ENCODE measurements at regions not wholly inside any gene's neighbourhood (a gene's known extent, or its start where the extent isn't known, plus 50 kb on each side); places are given as distances from the start of the nearest gene placed in this dataset.

- Histone ChIP-seq H3K27ac (ENCODE audit: extremely low read depth, low read depth, low read length) (no peak overlapping the region), H3K4me3 (ENCODE audit: low read depth, low read length) (no peak overlapping the region), H3K9me3 (ENCODE audit: control insufficient read depth, insufficient read depth, low read depth, low read length) (no peaks in the 10 kb centered on the region), H3K36me3 (ENCODE audit: control insufficient read depth in 2 of 2, insufficient read depth in 1 of 2, low read length in 2 of 2) (no peaks in the 10 kb centered on the region), H3K4me1 (ENCODE audit: control insufficient read depth, insufficient read depth, low read length) (0 out of 2 replicates have a peak, but pooled peaks cover 3% of the 10 kb centered on the region)
- ChIA-PET CTCF (interaction anchor here (0.9 kb wide), 1 partner anchor 129 kb away, joined by 3 read pairs; no protein-coding TSS in a partner anchor), POLR2A (no interaction called here)
- TF ChIP-seq ZNF2 (tag by site-specific recombination; IDR thresholded peaks at IDR 0.05), result no peak
- peak; percentile 73 for TF ChIP-seq WT1 (tag by site-specific recombination; IDR thresholded peaks at IDR 0.05)
- TF ChIP-seq KLF16 (tag by site-specific recombination; IDR thresholded peaks at IDR 0.05), result no peak
- peak; percentile 51 for TF ChIP-seq ZBTB17 (tag by site-specific recombination; IDR thresholded peaks at IDR 0.05)
- no peak for TF ChIP-seq ZNF549 (tag by site-specific recombination; IDR thresholded peaks at IDR 0.05)
- no peak for TF ChIP-seq ZNF501 (tag by site-specific recombination; IDR thresholded peaks at IDR 0.05)
- peak; percentile 20; the same call in 1 of the 2 replicates for TF ChIP-seq FEZF1 (tag by site-specific recombination; IDR thresholded peaks at IDR 0.05)
- TF ChIP-seq GLI4 (tag by site-specific recombination; IDR thresholded peaks at IDR 0.05), result no peak
- no peak for TF ChIP-seq SP2 (tag by site-specific recombination; IDR thresholded peaks at IDR 0.05)
- TF ChIP-seq TSHZ1 (tag by site-specific recombination; IDR thresholded peaks at IDR 0.05; ENCODE audit: borderline replicate concordance), result no peak
- no peak for TF ChIP-seq ZNF274 (IDR thresholded peaks at IDR 0.05; ENCODE audit: low read length)
- no peak for TF ChIP-seq ZNF274 (tag by site-specific recombination; IDR thresholded peaks at IDR 0.05; ENCODE audit: borderline replicate concordance)
- no peak for TF ChIP-seq ZNF280D (tag by site-specific recombination; IDR thresholded peaks at IDR 0.05)
- no peak for TF ChIP-seq ZNF768 (tag by site-specific recombination; IDR thresholded peaks at IDR 0.05)
- TF ChIP-seq ELK4 (IDR thresholded peaks at IDR 0.05; ENCODE audit: borderline replicate concordance, low read depth, low read length), result no peak
- no peak for TF ChIP-seq ZNF404 (tag by site-specific recombination; IDR thresholded peaks at IDR 0.05)
- TF ChIP-seq ZNF280C (tag by site-specific recombination; IDR thresholded peaks at IDR 0.05), result no peak
- peak; percentile 69; the same call in 1 of the 2 replicates for TF ChIP-seq SP7 (tag by site-specific recombination; IDR thresholded peaks at IDR 0.05)
- TF ChIP-seq ZNF843 (tag by site-specific recombination; IDR thresholded peaks at IDR 0.05), result 0 out of 2 replicates have a peak, but pooled peaks have one; percentile 42
- no peak for TF ChIP-seq ZNF521 (tag by site-specific recombination; IDR thresholded peaks at IDR 0.05)
- TF ChIP-seq OVOL3 (tag by site-specific recombination; IDR thresholded peaks at IDR 0.05), result no peak
- no peak for TF ChIP-seq ZNF146 (tag by site-specific recombination; IDR thresholded peaks at IDR 0.05)
- TF ChIP-seq GFI1B (tag by site-specific recombination; IDR thresholded peaks at IDR 0.05), result no peak
- TF ChIP-seq ZNF670 (tag by site-specific recombination; IDR thresholded peaks at IDR 0.05; ENCODE audit: low read depth), result no peak
- no peak for TF ChIP-seq ZSCAN4 (tag by site-specific recombination; IDR thresholded peaks at IDR 0.05)
- no peak for TF ChIP-seq ZNF658 (tag by site-specific recombination; IDR thresholded peaks at IDR 0.05)
- TF ChIP-seq ZNF660 (tag by site-specific recombination; IDR thresholded peaks at IDR 0.05), result no peak
These were observed 164.6 kb upstream of the DMRT1 start for GRCh38 chr9:676780-677438.

Measured in HEK293 (cell line).